ENCODE measurements at regions not wholly inside any gene's neighbourhood (a gene's known extent, or its start where the extent isn't known, plus 50 kb on each side); places are given as distances from the start of the nearest gene placed in this dataset.
A peak's percentile ranks its signal among the peaks of the same experiment; 100 is the strongest.

DNA sequence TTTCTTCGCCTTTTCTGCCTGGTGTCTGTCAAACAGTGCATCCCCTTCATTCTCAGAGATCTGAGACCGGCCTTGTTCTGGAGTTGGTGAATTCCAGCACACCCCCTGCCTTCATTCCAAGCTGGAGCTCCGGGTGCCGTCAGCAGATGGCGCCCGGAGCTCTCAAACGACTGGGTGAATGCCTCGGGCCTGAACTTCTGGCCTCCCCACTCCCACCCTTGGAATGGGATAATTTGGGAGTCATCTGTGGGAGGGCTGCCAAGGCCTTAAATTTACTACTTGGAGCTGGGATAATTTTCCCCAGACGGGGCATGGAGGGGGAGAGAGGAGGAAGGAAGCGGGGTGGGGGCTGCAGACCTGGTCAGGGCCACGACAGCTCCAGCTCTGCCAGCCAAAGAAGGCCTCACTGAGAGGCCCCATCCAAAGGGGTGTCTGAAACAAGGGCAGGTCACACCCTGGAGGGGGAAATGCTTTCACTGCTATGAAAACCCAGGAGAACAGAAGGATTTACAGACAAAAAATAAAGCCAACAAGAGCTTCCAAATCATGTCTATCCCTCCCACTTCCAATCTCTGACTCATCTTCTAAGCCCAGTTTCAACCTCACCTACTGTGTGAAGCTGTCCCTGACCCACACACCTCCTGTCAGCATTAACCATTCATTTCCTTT, 187.9 kb downstream of the OPA1 start:
- peak; percentile 74 for DNase-seq (ENCODE audit: low spot score)

DNA sequence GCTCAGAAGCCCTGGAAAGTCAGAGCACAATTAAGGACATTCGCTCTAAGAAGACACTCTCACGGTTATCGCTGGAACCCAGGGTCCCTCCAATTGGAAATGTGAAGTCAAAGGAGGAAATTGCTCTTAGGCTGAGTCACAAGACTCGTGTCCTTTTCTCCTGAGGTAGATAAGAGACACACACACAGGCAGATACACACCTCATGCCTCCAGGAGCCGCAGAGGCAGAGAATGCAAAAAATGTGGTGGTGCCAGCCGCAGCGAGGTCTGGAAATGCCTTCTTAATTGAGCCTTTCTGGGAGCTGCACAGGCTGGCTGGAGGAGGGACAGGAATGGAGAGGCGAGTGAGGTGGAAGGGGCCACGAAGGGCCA, 189.3 kb downstream of the OPA1 start:
- no peak for DNase-seq (ENCODE audit: low spot score)

DNA sequence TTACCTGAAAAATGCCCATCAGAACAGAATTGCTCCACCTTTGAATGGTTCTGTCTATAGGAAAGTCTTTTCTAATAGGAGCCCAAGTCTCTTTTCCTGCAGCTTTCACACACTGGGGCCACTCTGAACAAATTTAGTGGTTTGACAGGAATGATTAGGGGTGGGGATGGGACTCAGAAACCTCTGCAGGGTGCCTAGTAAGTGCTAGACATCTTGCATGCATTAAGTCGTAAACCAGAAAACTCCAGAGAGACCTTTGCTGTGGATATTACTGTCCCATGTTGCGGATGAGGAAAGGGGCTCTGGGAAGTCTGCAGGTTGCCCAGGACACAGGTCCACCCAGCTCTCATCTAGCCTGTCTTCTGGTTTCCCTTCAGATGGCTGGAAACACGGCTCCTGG, 189.7 kb downstream of the OPA1 start:
- DNase-seq (ENCODE audit: low spot score): no peak

DNA sequence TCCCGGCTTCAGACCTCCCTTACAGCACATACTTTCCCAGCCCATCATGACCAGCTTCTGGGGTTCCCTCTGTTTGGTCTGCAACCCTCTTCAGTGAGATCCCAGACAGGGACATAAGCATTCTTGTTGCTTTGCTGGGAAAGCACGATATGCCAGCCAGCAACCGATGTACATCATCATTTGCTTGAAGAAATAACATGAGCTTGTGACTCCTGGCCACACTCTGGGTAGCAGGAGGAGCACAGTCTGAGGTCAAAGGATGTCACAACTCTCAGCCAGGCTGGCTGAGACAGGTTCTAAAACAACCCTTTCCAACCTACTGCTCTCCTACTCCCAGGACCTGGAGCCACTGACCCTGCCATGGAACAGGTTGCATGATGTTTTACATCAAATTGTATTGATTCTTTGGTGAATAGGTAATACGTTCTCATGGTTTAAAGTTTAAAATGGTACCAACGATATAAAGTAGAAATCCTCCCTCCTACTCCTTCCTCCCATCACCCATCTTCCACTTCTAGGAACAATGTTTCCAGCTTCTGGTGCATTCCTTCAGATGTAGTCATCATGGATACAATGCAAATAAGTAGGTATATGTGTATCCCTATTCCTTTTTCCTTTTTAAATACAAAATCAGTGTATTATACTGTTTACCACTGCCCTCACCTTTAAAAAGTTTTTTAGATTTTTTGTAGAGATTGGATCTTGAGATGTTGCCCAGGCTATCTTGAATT, 190.3 kb downstream of the OPA1 start:
- DNase-seq (ENCODE audit: low spot score): no peak

- DNase-seq (ENCODE audit: low spot score): no peak
Observed at GRCh38 chr3:193784822-193785221, 191.8 kb downstream of the OPA1 start.

DNA sequence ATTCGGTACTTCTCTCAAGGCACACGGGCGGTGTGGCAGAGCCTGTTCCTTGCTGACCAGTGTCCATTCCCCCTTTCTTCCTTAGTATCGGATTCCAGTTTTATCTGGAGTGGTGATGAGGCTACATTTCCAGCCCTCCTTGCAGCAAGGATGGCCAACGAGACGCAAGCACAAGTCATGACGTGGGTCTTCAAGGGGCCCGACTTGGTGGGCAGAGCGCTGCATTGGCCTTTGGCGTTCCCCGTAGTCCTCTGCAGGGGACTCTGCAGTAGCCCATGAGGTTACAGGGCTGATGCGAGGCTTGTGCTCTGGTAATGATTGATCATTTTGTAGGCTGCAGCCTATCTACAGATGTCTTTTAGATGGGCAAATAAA, 194.5 kb downstream of the OPA1 start:
- no peak for DNase-seq (ENCODE audit: low spot score)

DNA sequence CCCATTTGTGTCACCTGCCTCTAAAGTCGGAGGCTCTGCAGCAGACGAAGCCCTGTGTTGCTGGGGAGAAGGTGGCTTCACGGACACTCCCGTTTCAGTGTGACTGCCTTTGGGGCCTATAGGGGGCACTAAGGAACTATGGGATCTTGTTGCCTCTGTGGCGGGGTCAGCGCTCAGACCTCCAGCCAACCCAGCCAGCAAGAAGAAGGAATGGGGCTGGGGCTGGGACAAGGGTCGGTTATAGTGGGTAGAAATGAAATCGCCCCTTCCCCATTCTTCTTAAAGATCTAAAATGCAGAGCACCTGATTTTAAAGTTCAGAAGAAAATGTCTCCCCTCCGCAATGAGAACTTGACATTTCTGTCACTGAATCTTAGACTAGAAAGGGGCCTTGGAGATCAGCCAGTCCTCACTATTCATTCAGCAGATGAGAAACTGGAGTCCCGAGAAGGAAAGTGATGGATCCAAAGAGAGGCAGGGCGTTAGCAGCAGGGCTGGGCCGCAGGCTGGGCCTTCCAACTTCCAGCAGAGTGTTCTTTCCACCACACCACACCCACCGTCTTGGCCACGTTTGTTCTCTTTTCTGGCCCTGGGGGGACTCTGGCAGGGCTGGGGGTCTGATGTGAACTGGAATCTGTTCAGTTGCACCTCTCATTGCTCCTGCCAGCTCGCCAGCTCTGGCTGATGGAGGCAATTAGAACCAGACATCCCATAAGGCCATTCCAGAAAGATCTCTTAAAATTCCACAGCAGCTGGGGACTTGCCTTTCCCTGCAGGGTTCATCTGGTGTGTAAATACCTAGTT, 195.4 kb downstream of the OPA1 start:
- DNase-seq (ENCODE audit: low spot score): peak; percentile 74

- DNase-seq (ENCODE audit: low spot score): no peak
Observed at GRCh38 chr3:193789455-193789854, 196.4 kb downstream of the OPA1 start.

DNA sequence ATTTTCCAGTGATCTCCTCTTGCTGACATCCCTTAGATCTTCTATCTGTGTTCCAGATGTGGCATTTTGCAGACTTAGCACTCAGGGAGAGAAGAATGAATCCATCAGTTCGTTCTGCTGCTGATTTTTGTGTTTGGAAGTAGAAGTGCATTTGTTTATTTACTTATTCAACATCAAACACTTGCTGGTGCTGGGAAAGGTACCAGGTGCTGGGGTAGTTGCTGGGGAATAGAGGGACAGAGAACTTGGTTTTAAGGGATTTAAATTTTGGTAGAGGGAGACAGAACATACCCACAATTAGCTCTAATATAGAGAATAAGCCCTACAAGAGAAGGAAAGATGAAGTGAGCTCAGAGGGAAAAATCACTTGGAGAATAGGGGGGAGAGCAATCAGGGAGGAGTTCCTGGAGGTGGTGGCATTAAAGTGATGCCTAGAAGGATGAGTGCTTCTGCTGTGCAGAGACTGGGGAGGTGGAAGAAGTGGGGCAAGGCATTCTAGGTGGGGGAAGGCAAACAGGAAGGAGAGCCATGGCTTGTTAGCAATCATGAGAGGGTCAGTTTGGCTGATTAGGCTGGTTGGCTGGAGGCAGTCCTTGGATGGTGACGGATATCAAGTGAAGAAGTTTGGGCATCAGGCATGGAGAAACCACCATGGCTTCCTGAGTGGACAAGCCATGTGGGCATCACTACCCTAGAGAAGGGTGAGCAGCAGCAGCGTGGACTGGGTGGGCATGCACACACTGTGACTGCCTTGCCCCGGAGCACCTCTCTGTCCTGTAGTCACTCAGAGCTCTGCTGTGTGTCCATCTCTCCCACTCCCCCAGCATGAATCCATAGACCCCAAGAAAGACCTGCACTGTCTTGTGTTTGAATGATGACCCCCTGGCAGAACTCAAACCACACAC, 197.3 kb downstream of the OPA1 start:
- DNase-seq (ENCODE audit: low spot score): no peak

GRCh38 chr3:193791041-193792032, 198.3 kb downstream of the OPA1 start:
- DNase-seq (ENCODE audit: low spot score): no peak

GRCh38 chr3:193793123-193793522, 200.1 kb downstream of the OPA1 start:
- no peak for DNase-seq (ENCODE audit: low spot score)

DNA sequence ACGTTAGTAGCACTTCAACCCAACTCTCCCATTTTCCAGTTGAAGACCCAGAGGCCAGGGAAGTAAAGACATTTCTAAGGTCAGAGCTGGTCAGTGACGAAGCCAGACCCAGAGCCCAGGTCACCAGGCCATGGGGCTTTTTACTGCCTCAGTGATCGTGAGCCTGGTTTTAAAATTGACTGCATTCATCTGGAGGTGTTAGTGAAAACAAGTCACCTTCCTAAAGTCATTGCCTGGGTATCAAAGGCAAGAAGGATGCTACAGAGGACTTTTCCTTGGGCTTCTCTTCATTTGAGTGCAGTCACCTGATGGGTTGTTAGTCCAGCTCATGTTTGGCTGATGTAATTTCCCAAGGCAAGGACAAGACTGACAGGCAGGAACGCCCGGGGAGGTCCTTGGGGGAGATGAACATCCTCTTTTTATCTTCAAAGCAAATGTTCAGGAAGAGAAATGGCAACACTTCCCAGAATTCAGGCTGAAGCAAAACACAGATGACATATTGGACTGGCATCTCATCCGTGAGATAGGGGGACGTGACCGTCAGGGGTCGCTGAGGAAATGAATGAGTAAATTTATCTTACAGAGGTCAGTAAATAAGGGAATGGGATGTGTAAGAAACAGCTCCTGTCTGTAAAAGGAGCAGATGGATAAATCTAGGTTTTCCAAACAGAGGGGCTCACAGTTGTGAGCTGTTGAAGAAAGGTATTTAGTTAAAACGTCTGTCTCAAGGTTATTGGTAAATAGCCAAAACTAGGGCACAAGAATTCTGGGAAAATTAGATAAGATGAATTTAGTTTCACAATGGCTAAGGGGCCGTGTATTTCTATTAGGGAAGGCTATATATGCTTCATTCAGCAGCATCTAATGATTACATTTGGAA, 201.2 kb downstream of the OPA1 start:
- no peak for DNase-seq (ENCODE audit: low spot score)

- no peak for DNase-seq (ENCODE audit: low spot score)
Observed at GRCh38 chr3:193795062-193795690, 202.2 kb downstream of the OPA1 start.

- no peak for DNase-seq (ENCODE audit: low spot score)
Observed at GRCh38 chr3:193796089-193796488, 203.1 kb downstream of the OPA1 start.

- no peak for DNase-seq (ENCODE audit: low spot score)
Observed at GRCh38 chr3:193797566-193797965, 204.6 kb downstream of the OPA1 start.

- DNase-seq (ENCODE audit: low spot score): no peak
Observed at GRCh38 chr3:193798051-193798450, 205.0 kb downstream of the OPA1 start.

DNA sequence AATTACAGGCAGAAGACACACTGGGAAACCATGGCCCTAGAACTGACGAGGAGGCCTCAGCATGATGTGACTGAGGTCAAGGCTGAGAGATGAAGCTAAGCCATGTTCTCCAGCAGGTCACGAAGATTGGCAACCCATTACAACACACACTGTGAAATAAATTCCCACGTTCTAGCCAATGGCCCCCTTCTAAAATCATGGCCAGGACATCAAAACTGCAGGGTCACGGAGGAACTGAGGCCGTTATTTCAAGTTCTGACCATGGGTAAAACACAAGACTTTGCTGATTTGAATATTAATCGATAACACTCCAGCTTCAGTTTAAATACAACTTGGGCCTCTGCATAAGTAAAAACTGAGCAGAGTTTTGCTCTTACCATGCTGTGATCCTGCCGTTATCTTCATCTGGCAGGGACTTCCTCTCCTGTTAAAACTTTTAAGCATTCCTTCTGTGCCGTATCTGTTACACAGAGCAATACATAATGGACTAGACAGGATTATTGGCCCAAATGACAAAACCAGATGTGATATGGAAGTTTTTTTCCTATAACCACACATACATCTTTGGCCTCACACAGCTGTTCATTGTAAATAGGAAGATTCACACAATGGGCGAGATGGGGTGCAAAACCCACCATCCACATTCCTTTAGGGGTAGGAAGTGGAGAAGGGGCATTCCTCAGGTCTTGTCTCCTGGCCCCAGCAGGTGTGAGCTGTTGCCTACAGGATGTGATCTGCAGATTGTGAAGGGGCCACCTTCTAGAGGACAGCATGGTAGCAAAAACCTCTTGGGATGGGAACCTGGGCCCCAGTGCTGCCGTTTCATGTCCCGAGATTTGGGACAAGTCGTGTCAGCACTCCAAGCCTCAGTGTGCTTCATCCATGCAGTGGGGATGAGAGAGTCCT, 207.4 kb downstream of the OPA1 start:
- no peak for DNase-seq (ENCODE audit: low spot score)

GRCh38 chr3:193801097-193801496, 208.1 kb downstream of the OPA1 start:
- no peak for DNase-seq (ENCODE audit: low spot score)

Measured in HuH-7.5 (cell line).